DOHH2 (cell line): ENCODE measurements at regions not wholly inside any gene's neighbourhood (a gene's known extent, or its start where the extent isn't known, plus 50 kb on each side); places are given as distances from the start of the nearest gene placed in this dataset.

Experiments
- EZH2phosphoT487 ChIP-seq: fragments of 200-600 bp; sonication (generic); IDR thresholded peaks from 2 replicates; pipeline ENCODE4 v1.6.1; 2017; ENCODE audit warnings: borderline replicate concordance, mild to moderate bottlenecking, antibody characterized with exemption, low read length, moderate library complexity, mixed read lengths
- TF ChIP-seq, protein P1 (sequence below): fragments of 200-600 bp; sonication (generic); IDR thresholded peaks from one replicate; pipeline ENCODE4 v1.5.1; 2014; ENCODE audit warnings: antibody characterized with exemption, mild to moderate bottlenecking, low read depth, low read length; ENCODE audit not compliant: poor library complexity, severe bottlenecking

DNA sequence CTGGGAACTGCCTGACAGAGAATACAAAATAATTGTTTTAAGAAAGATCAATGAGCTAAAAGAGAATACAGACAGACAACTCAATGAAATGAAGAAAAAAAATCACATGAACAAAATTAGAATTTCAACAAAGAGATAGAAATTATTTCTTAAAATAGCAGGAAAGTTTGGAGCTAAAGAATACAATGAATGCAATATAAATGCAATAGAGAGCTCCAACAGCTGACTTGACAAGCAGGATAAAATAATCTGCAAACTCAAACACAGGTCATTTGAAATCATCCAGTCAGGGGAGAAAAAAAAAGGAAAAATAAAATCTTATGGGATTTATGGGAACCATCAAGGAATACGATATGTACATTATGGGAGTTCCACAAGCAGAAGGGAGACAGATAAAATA is 902.7 kb upstream of the ZEB2 start:
- TF ChIP-seq, protein P1, sequence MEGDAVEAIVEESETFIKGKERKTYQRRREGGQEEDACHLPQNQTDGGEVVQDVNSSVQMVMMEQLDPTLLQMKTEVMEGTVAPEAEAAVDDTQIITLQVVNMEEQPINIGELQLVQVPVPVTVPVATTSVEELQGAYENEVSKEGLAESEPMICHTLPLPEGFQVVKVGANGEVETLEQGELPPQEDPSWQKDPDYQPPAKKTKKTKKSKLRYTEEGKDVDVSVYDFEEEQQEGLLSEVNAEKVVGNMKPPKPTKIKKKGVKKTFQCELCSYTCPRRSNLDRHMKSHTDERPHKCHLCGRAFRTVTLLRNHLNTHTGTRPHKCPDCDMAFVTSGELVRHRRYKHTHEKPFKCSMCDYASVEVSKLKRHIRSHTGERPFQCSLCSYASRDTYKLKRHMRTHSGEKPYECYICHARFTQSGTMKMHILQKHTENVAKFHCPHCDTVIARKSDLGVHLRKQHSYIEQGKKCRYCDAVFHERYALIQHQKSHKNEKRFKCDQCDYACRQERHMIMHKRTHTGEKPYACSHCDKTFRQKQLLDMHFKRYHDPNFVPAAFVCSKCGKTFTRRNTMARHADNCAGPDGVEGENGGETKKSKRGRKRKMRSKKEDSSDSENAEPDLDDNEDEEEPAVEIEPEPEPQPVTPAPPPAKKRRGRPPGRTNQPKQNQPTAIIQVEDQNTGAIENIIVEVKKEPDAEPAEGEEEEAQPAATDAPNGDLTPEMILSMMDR = no peak
- no peak for TF ChIP-seq EZH2phosphoT487
